ENCODE measurements at regions not wholly inside any gene's neighbourhood (a gene's known extent, or its start where the extent isn't known, plus 50 kb on each side); places are given as distances from the start of the nearest gene placed in this dataset.

DNA sequence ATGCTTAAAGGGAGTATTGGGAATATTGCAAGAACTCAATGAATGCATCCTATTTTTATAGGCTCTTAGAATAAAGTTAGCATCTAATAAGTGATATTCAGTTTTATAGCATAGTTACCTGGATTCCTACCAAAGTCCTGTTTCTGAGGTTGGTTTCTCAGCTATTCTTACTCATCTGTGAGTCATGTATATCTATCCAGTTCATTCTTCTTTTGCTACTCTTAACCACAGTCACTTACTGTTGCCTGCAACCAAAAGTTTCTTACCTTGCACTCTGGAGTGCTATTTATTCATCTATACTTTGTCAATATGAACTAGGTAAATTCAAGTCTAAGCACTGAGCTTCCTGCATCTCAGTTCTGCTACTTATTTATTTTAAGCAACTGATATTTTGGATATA, 322.5 kb downstream of the HS3ST1 start:
- TF ChIP-seq, protein P1, sequence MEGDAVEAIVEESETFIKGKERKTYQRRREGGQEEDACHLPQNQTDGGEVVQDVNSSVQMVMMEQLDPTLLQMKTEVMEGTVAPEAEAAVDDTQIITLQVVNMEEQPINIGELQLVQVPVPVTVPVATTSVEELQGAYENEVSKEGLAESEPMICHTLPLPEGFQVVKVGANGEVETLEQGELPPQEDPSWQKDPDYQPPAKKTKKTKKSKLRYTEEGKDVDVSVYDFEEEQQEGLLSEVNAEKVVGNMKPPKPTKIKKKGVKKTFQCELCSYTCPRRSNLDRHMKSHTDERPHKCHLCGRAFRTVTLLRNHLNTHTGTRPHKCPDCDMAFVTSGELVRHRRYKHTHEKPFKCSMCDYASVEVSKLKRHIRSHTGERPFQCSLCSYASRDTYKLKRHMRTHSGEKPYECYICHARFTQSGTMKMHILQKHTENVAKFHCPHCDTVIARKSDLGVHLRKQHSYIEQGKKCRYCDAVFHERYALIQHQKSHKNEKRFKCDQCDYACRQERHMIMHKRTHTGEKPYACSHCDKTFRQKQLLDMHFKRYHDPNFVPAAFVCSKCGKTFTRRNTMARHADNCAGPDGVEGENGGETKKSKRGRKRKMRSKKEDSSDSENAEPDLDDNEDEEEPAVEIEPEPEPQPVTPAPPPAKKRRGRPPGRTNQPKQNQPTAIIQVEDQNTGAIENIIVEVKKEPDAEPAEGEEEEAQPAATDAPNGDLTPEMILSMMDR (IDR thresholded peaks at IDR 0.05; ENCODE audit: low read length), result no peak
- no peak for TF ChIP-seq EZH2 (IDR thresholded peaks at IDR 0.05; ENCODE audit: borderline replicate concordance, low read length)
- Histone ChIP-seq H3F3A (ENCODE audit: insufficient read depth, low read length) (no peaks in the 10 kb centered on the region), H3K36me3 (ENCODE audit: insufficient read depth, low read length) (no peaks in the 10 kb centered on the region), H3K27ac (ENCODE audit: low read depth, low read length, poor library complexity, severe bottlenecking) (no peak overlapping the region), H3K9me2 (ENCODE audit: low read depth, low read length) (no peaks in the 10 kb centered on the region), H3K79me2 (ENCODE audit: insufficient read depth, low read length) (no peaks in the 10 kb centered on the region), H3K9me3 (ENCODE audit: low read length) (no peaks in the 10 kb centered on the region), H2AFZ (ENCODE audit: low read length) (no peak overlapping the region), H3K27me3 (ENCODE audit: insufficient read depth, low read length) (no peaks in the 10 kb centered on the region), H3K9ac (ENCODE audit: low read length) (no peak overlapping the region), H3K4me1 (ENCODE audit: insufficient read depth, low read length, severe bottlenecking) (no peaks in the 10 kb centered on the region), H3K4me3 (ENCODE audit: low read depth, low read length, poor library complexity, severe bottlenecking) (no peak overlapping the region), H4K20me1 (ENCODE audit: insufficient read depth, low read length) (no peaks in the 10 kb centered on the region), H3K4me2 (ENCODE audit: low read length) (no peak overlapping the region)

GRCh38 chr4:11105715-11106114, 323.0 kb downstream of the HS3ST1 start:
- H3K9me3 ChIP-seq (ENCODE audit: low read length), result no peaks in the 10 kb centered on the region
- H3K4me3 ChIP-seq (ENCODE audit: low read depth, low read length, poor library complexity, severe bottlenecking), result no peak overlapping the region
- H3K4me2 ChIP-seq (ENCODE audit: low read length), result no peak overlapping the region
- H3K79me2 ChIP-seq (ENCODE audit: insufficient read depth, low read length), result no peaks in the 10 kb centered on the region
- H3K4me1 ChIP-seq (ENCODE audit: insufficient read depth, low read length, severe bottlenecking), result no peaks in the 10 kb centered on the region
- H3F3A ChIP-seq (ENCODE audit: insufficient read depth, low read length), result no peaks in the 10 kb centered on the region
- no peaks in the 10 kb centered on the region for H3K27me3 ChIP-seq (ENCODE audit: insufficient read depth, low read length)
- no peaks in the 10 kb centered on the region for H3K9me2 ChIP-seq (ENCODE audit: low read depth, low read length)
- H3K27ac ChIP-seq (ENCODE audit: low read depth, low read length, poor library complexity, severe bottlenecking), result no peak overlapping the region
- no peak overlapping the region for H3K9ac ChIP-seq (ENCODE audit: low read length)
- H3K36me3 ChIP-seq (ENCODE audit: insufficient read depth, low read length), result no peaks in the 10 kb centered on the region
- TF ChIP-seq, protein P1 (IDR thresholded peaks at IDR 0.05; ENCODE audit: low read length), result no peak
- TF ChIP-seq EZH2 (IDR thresholded peaks at IDR 0.05; ENCODE audit: borderline replicate concordance, low read length), result no peak
- no peaks in the 10 kb centered on the region for H4K20me1 ChIP-seq (ENCODE audit: insufficient read depth, low read length)
- no peak overlapping the region for H2AFZ ChIP-seq (ENCODE audit: low read length)

- Histone ChIP-seq H3K4me3 (ENCODE audit: low read depth, low read length, poor library complexity, severe bottlenecking) (no peak overlapping the region), H4K20me1 (ENCODE audit: insufficient read depth, low read length) (no peaks in the 10 kb centered on the region), H3K36me3 (ENCODE audit: insufficient read depth, low read length) (no peaks in the 10 kb centered on the region), H3K9me2 (ENCODE audit: low read depth, low read length) (no peaks in the 10 kb centered on the region), H3K27ac (ENCODE audit: low read depth, low read length, poor library complexity, severe bottlenecking) (no peak overlapping the region), H3K4me2 (ENCODE audit: low read length) (no peak overlapping the region), H3K27me3 (ENCODE audit: insufficient read depth, low read length) (no peaks in the 10 kb centered on the region), H3K79me2 (ENCODE audit: insufficient read depth, low read length) (no peaks in the 10 kb centered on the region), H3K9me3 (ENCODE audit: low read length) (no peaks in the 10 kb centered on the region), H3K4me1 (ENCODE audit: insufficient read depth, low read length, severe bottlenecking) (no peaks in the 10 kb centered on the region), H3F3A (ENCODE audit: insufficient read depth, low read length) (no peaks in the 10 kb centered on the region), H3K9ac (ENCODE audit: low read length) (no peak overlapping the region), H2AFZ (ENCODE audit: low read length) (no peak overlapping the region)
- TF ChIP-seq EZH2 (IDR thresholded peaks at IDR 0.05; ENCODE audit: borderline replicate concordance, low read length), result no peak
- TF ChIP-seq, protein P1 (IDR thresholded peaks at IDR 0.05; ENCODE audit: low read length), result no peak
These were observed 330.2 kb downstream of the HS3ST1 start for GRCh38 chr4:11098461-11098860.

Measured in OCI-LY1 (cell line).